Coronary artery (tissue), 2 donors: ENCODE measurements at regions not wholly inside any gene's neighbourhood (a gene's known extent, or its start where the extent isn't known, plus 50 kb on each side); places are given as distances from the start of the nearest gene placed in this dataset.
"Not testable (repeated sequence)": the region's sequence is repeated elsewhere in the genome, so short reads cannot be mapped to it uniquely, and the experiment has no call there.

Source experiments
- DNase-seq: peaks from one replicate; pipeline ENCODE4 v3.0.0-alpha.2; 2017; ENCODE audit warnings: low spot score
- H3K27ac ChIP-seq, 2 donors: fragments of 200-600 bp; sonication (generic); one replicate each; pipeline ENCODE4 v1.5.1; 2016 to 2019
- H3K4me3 ChIP-seq: fragments of 200-600 bp; sonication (generic); 2 replicates; pipeline ENCODE4 v1.5.1; 2016; ENCODE audit warnings: mild to moderate bottlenecking, moderate library complexity
- CTCF ChIP-seq: fragments of 200-600 bp; sonication (generic); IDR thresholded peaks from one replicate; pipeline ENCODE4 v1.5.1; 2019; ENCODE audit warnings: antibody characterized with exemption

DNA sequence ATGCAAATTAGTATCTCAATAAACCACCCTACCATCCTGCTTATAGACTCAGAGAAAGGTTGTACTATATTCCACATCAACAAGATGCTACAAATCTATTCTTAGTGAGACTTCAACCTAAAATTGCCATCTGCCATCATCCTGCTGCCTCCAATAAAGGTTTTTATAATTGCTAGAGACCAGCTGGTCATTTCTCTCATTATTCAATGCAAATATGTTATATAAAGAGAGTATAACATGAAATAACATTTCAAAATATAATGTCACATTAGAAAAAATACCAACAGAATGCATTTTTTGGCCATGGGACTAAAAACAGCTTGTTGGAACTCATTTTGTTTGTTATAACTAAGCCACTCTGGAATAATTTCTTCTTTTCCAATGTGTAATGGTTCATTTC is 247.3 kb downstream of the LRIG3 start:
- no peak for TF ChIP-seq CTCF
- no peak for DNase-seq
- Histone ChIP-seq H3K4me3 (no peak overlapping the region), H3K27ac (no peak overlapping the region)

- not testable (repeated sequence) for DNase-seq, H3K27ac ChIP-seq, H3K4me3 ChIP-seq
These were observed 242.5 kb downstream of the LRIG3 start for GRCh38 chr12:58677833-58678232.

DNA sequence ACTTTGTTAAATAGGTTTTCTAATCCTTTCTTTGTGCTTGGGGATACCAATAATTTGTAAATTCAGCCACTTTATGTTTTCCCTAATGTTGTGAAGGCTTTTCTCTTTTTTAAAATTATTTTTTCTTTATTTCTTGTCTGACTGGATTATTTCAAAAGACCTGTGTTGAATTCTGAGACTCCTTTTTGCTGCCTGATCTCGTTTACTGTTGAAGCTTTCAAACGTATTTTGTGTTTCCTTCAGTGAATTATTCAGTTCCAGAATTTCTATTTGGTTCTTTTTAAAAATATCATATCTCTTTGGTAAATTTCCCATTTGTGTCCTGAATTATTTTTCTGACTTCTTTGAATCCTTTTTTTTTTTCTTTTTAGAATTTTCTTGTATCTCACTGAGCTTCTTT is 241.6 kb downstream of the LRIG3 start:
- DNase-seq, result no peak
- Histone ChIP-seq H3K27ac (no peak overlapping the region), H3K4me3 (no peak overlapping the region)
- TF ChIP-seq CTCF, result no peak

GRCh38 chr12:58681730-58682129 is 238.6 kb downstream of the LRIG3 start:
- no peak for TF ChIP-seq CTCF
- DNase-seq, result no peak
- H3K27ac ChIP-seq, result no peak overlapping the region
- H3K4me3 ChIP-seq, result no peak overlapping the region

- TF ChIP-seq CTCF, result no peak
- H3K4me3 ChIP-seq, result no peak overlapping the region
- no peak for DNase-seq
- H3K27ac ChIP-seq, result no peak overlapping the region
These were observed 225.0 kb downstream of the LRIG3 start for GRCh38 chr12:58695263-58695662.

DNA sequence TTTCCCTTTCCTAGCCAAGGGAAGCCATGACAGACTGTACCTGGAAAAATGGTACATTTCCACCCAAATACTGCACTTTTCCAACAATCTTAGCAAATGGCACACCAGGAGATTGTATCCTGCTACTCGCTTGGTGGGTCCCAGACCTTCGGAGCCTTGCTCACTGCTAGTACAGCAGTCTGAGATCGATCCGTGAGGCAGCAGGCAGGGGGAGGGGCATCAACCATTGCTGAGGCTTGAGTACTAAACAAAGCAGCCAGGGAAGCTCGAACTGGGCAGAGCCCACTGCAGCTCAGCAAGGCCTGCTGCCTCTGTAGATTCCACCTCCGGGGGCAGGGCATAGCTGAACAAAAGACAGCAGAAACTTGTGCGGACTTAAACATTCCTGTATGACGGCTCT is 218.8 kb downstream of the LRIG3 start:
- Histone ChIP-seq H3K27ac (no peak overlapping the region), H3K4me3 (no peak overlapping the region)
- no peak for DNase-seq
- TF ChIP-seq CTCF, result no peak

- Histone ChIP-seq H3K27ac (no peak overlapping the region), H3K4me3 (no peak overlapping the region)
- TF ChIP-seq CTCF, result no peak
- DNase-seq, result no peak
These were observed 216.4 kb downstream of the LRIG3 start for GRCh38 chr12:58703866-58704265.

DNA sequence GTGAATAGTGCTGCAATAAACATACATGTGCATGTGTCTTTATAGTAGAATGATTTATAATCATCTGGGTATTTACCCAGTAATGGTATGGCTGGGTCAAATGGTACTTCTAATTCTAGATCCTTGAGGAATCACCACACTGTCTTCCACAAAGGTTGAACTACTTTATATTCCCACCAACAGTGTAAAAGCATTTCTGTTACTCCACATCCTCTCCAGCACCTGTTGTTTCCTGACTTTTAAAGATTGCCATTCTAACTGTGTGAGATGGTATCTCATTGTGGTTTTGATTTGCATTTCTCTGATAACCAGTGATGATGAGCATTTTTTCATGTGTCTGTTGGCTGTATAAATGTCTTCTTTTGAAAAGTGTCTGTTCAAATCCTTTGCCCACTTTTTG is 215.5 kb downstream of the LRIG3 start:
- DNase-seq, H3K27ac ChIP-seq, H3K4me3 ChIP-seq: not testable (repeated sequence)
